ENCODE measurements at regions not wholly inside any gene's neighbourhood (a gene's known extent, or its start where the extent isn't known, plus 50 kb on each side); places are given as distances from the start of the nearest gene placed in this dataset.
"Not testable (repeated sequence)": the region's sequence is repeated elsewhere in the genome, so short reads cannot be mapped to it uniquely, and the experiment has no call there.

- TF ChIP-seq, protein P1, sequence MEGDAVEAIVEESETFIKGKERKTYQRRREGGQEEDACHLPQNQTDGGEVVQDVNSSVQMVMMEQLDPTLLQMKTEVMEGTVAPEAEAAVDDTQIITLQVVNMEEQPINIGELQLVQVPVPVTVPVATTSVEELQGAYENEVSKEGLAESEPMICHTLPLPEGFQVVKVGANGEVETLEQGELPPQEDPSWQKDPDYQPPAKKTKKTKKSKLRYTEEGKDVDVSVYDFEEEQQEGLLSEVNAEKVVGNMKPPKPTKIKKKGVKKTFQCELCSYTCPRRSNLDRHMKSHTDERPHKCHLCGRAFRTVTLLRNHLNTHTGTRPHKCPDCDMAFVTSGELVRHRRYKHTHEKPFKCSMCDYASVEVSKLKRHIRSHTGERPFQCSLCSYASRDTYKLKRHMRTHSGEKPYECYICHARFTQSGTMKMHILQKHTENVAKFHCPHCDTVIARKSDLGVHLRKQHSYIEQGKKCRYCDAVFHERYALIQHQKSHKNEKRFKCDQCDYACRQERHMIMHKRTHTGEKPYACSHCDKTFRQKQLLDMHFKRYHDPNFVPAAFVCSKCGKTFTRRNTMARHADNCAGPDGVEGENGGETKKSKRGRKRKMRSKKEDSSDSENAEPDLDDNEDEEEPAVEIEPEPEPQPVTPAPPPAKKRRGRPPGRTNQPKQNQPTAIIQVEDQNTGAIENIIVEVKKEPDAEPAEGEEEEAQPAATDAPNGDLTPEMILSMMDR (IDR thresholded peaks at IDR 0.05), result not testable (repeated sequence)
- not testable (repeated sequence) for TF ChIP-seq EZH2 (IDR thresholded peaks at IDR 0.05; ENCODE audit: borderline replicate concordance, insufficient read depth, low read depth, low read length, poor library complexity, severe bottlenecking)
Measured at GRCh38 chr2:12628541-12628940, 88.2 kb upstream of the TRIB2 start.

All from B cell (primary cell).